CD4-positive, alpha-beta T cell treated with Interleukin-21 for 1 hour (primary cell): ENCODE measurements at regions not wholly inside any gene's neighbourhood (a gene's known extent, or its start where the extent isn't known, plus 50 kb on each side); places are given as distances from the start of the nearest gene placed in this dataset.

Experiments
- DNase-seq: peaks from one replicate; pipeline ENCODE4 v3.0.0-alpha.2; 2020

- DNase-seq: no peak
These were observed 1654.6 kb upstream of the RAG2 start for GRCh38 chr11:38252620-38253019.

GRCh38 chr11:38246451-38246850 is 1648.4 kb upstream of the RAG2 start:
- no peak for DNase-seq

- no peak for DNase-seq
These were observed 1628.6 kb upstream of the RAG2 start for GRCh38 chr11:38226684-38227083.

GRCh38 chr11:38221295-38221694 is 1623.3 kb upstream of the RAG2 start:
- no peak for DNase-seq

- no peak for DNase-seq
These were observed 1621.6 kb upstream of the RAG2 start for GRCh38 chr11:38219636-38220035.

GRCh38 chr11:38208951-38209350 is 1610.9 kb upstream of the RAG2 start:
- no peak for DNase-seq

- no peak for DNase-seq
These were observed 1608.6 kb upstream of the RAG2 start for GRCh38 chr11:38206663-38207062.

- DNase-seq: no peak
These were observed 1593.1 kb upstream of the RAG2 start for GRCh38 chr11:38191101-38191500.

- DNase-seq: no peak
These were observed 1584.3 kb upstream of the RAG2 start for GRCh38 chr11:38182126-38182866.

- no peak for DNase-seq
These were observed 1578.8 kb upstream of the RAG2 start for GRCh38 chr11:38176686-38177322.

- no peak for DNase-seq
These were observed 1575.6 kb upstream of the RAG2 start for GRCh38 chr11:38173676-38174075.

GRCh38 chr11:38169286-38169685 is 1571.2 kb upstream of the RAG2 start:
- no peak for DNase-seq

- no peak for DNase-seq
These were observed 1565.5 kb upstream of the RAG2 start for GRCh38 chr11:38163526-38163925.

GRCh38 chr11:38160433-38160832 is 1562.4 kb upstream of the RAG2 start:
- no peak for DNase-seq

GRCh38 chr11:38159038-38159437 is 1561.0 kb upstream of the RAG2 start:
- no peak for DNase-seq

GRCh38 chr11:38156495-38157146 is 1558.6 kb upstream of the RAG2 start:
- no peak for DNase-seq

GRCh38 chr11:38155856-38156255 is 1557.8 kb upstream of the RAG2 start:
- no peak for DNase-seq

GRCh38 chr11:38153985-38154384 is 1555.9 kb upstream of the RAG2 start:
- DNase-seq: no peak

- DNase-seq: no peak
These were observed 1545.8 kb upstream of the RAG2 start for GRCh38 chr11:38143852-38144251.

GRCh38 chr11:38138972-38139371 is 1540.9 kb upstream of the RAG2 start:
- no peak for DNase-seq

GRCh38 chr11:38136887-38137286 is 1538.9 kb upstream of the RAG2 start:
- DNase-seq: no peak

- DNase-seq: no peak
These were observed 1533.5 kb upstream of the RAG2 start for GRCh38 chr11:38131535-38131934.

- DNase-seq: no peak
These were observed 1532.9 kb upstream of the RAG2 start for GRCh38 chr11:38130976-38131375.

GRCh38 chr11:38130514-38130913 is 1532.5 kb upstream of the RAG2 start:
- no peak for DNase-seq
